ENCODE measurements at regions not wholly inside any gene's neighbourhood (a gene's known extent, or its start where the extent isn't known, plus 50 kb on each side); places are given as distances from the start of the nearest gene placed in this dataset.

DNA sequence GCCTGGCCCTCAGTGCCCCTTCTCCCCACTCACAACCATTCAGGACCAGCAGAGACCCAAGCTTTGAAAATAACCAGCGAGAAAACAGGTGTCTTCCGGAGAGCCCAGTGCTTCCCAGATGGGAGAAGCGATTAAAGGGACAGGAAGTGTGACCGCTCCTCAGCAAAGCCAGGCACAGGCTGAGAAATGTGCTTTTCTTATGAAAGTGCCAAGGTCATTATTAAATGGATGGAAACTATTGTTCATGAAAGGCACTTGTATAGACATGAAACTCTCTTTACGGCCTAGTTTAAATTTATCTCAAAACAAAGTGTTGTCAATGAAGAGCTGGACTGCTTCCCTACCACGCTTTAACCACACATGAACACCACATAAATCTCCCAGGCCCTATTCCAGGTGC lies 210.4 kb downstream of the SPTSSA start:
- DNase-seq (no peak), ATAC-seq (ENCODE audit: low read depth) (no peak)
- H3K36me3 ChIP-seq (replicated peaks in 1 of 2; ENCODE audit: control extremely low read depth in 1 of 2, control insufficient read depth in 1 of 2, extremely low read depth in 1 of 2, insufficient read depth in 2 of 2, low read length in 1 of 2) = no peaks in the 10 kb centered on the region
- Mint-ChIP-seq H3K4me3 (no peak overlapping the region), H3K27ac (no peak overlapping the region), H3K9me3 (ENCODE audit: insufficient read depth) (no peaks in the 10 kb centered on the region), H3K4me1 (no peaks in the 10 kb centered on the region), H3K27me3 (peaks cover 3% of the 10 kb centered on the region)
- H3K4me3 ChIP-seq (ENCODE audit: control extremely low read depth in 1 of 5, extremely low read depth in 1 of 5, insufficient read depth in 1 of 5, low read depth in 2 of 5, low read length in 4 of 5) = no peak overlapping the region
- no peak overlapping the region for H3K27ac ChIP-seq (ENCODE audit: low read length in 2 of 2)
- H3K9me3 ChIP-seq (ENCODE audit: control extremely low read depth in 1 of 3, control insufficient read depth in 2 of 3, insufficient read depth in 1 of 3, low read length in 2 of 3) = no peaks in the 10 kb centered on the region
- CTCF ChIA-PET = no interaction called here
- no peaks in the 10 kb centered on the region for H3K4me1 ChIP-seq (ENCODE audit: control insufficient read depth in 2 of 2, insufficient read depth in 2 of 2, low read length in 2 of 2)
- TF ChIP-seq EZH2 (IDR thresholded peaks at IDR 0.05; ENCODE audit: borderline replicate concordance, insufficient read depth, low read depth, low read length, poor library complexity, severe bottlenecking) = no peak
- TF ChIP-seq, protein P1, sequence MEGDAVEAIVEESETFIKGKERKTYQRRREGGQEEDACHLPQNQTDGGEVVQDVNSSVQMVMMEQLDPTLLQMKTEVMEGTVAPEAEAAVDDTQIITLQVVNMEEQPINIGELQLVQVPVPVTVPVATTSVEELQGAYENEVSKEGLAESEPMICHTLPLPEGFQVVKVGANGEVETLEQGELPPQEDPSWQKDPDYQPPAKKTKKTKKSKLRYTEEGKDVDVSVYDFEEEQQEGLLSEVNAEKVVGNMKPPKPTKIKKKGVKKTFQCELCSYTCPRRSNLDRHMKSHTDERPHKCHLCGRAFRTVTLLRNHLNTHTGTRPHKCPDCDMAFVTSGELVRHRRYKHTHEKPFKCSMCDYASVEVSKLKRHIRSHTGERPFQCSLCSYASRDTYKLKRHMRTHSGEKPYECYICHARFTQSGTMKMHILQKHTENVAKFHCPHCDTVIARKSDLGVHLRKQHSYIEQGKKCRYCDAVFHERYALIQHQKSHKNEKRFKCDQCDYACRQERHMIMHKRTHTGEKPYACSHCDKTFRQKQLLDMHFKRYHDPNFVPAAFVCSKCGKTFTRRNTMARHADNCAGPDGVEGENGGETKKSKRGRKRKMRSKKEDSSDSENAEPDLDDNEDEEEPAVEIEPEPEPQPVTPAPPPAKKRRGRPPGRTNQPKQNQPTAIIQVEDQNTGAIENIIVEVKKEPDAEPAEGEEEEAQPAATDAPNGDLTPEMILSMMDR (IDR thresholded peaks at IDR 0.05) = no peak
- H4K20me1 ChIP-seq (ENCODE audit: control insufficient read depth, insufficient read depth, low read length, poor library complexity, severe bottlenecking) = no peaks in the 10 kb centered on the region
- no peaks in the 10 kb centered on the region for H3K79me2 ChIP-seq (ENCODE audit: control insufficient read depth, insufficient read depth, low read length)
- POLR2A ChIA-PET = no interaction called here
- H2AFZ ChIP-seq (ENCODE audit: insufficient read depth, low read depth, low read length, poor library complexity, severe bottlenecking) = no peak overlapping the region
- H3K27me3 ChIP-seq (replicated peaks in 1 of 4; ENCODE audit: control extremely low read depth in 1 of 4, control insufficient read depth in 3 of 4, insufficient read depth in 4 of 4, low read length in 3 of 4) = no peaks in the 10 kb centered on the region
- 73% methylated on average over 6 of the region's 6 CpGs for WGBS (ENCODE audit: insufficient coverage)
- intact Hi-C loops (cut with micrococcal nuclease) = no loop called here
- H3K4me2 ChIP-seq (replicated peaks; ENCODE audit: low read depth, low read length, poor library complexity, severe bottlenecking) = no peak overlapping the region
- no peak overlapping the region for H3K9ac ChIP-seq (ENCODE audit: low read length)

DNA sequence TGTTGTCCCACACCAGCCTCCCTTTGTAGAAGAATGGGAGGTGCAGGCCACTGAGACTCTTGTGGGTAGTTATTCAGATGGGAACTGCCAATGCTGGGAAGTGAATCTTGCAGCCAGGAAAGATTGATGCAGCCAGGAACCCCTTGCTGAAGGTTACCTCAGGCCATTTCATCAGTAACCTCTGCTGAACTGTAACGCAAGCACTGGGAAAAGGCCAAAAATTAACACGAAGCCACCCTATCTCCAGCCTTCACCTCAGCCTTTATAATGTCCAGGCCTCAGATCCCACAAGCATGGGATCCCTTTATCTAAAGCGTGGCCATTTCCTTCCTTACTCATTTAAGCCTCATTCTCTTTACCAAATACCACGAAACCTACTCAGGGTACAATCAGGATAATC lies 211.1 kb downstream of the SPTSSA start:
- Histone ChIP-seq H3K4me3 (ENCODE audit: control extremely low read depth in 1 of 5, extremely low read depth in 1 of 5, insufficient read depth in 1 of 5, low read depth in 2 of 5, low read length in 4 of 5) (no peak overlapping the region), H4K20me1 (ENCODE audit: control insufficient read depth, insufficient read depth, low read length, poor library complexity, severe bottlenecking) (no peaks in the 10 kb centered on the region), H3K9me3 (ENCODE audit: control extremely low read depth in 1 of 3, control insufficient read depth in 2 of 3, insufficient read depth in 1 of 3, low read length in 2 of 3) (no peaks in the 10 kb centered on the region), H3K79me2 (ENCODE audit: control insufficient read depth, insufficient read depth, low read length) (no peaks in the 10 kb centered on the region), H3K36me3 (replicated peaks in 1 of 2; ENCODE audit: control extremely low read depth in 1 of 2, control insufficient read depth in 1 of 2, extremely low read depth in 1 of 2, insufficient read depth in 2 of 2, low read length in 1 of 2) (no peaks in the 10 kb centered on the region), H3K9ac (ENCODE audit: low read length) (no peak overlapping the region), H2AFZ (ENCODE audit: insufficient read depth, low read depth, low read length, poor library complexity, severe bottlenecking) (no peak overlapping the region), H3K4me2 (replicated peaks; ENCODE audit: low read depth, low read length, poor library complexity, severe bottlenecking) (no peak overlapping the region), H3K4me1 (ENCODE audit: control insufficient read depth in 2 of 2, insufficient read depth in 2 of 2, low read length in 2 of 2) (no peaks in the 10 kb centered on the region), H3K27me3 (replicated peaks in 1 of 4; ENCODE audit: control extremely low read depth in 1 of 4, control insufficient read depth in 3 of 4, insufficient read depth in 4 of 4, low read length in 3 of 4) (no peaks in the 10 kb centered on the region), H3K27ac (ENCODE audit: low read length in 2 of 2) (no peak overlapping the region)
- Mint-ChIP-seq H3K4me1 (no peaks in the 10 kb centered on the region), H3K27me3 (peaks cover 7% of the 10 kb centered on the region), H3K4me3 (no peak overlapping the region), H3K9me3 (ENCODE audit: insufficient read depth) (no peaks in the 10 kb centered on the region), H3K27ac (no peak overlapping the region)
- DNase-seq (no peak), ATAC-seq (ENCODE audit: low read depth) (no peak)
- no peak for TF ChIP-seq EZH2 (IDR thresholded peaks at IDR 0.05; ENCODE audit: borderline replicate concordance, insufficient read depth, low read depth, low read length, poor library complexity, severe bottlenecking)
- TF ChIP-seq, protein P1 (IDR thresholded peaks at IDR 0.05) = no peak
- POLR2A ChIA-PET = no interaction called here
- 94% methylated on average over 2 of the region's 4 CpGs for WGBS (ENCODE audit: insufficient coverage)
- CTCF ChIA-PET = no interaction called here
- intact Hi-C loops (cut with micrococcal nuclease) = no loop called here
